K562 (cell line): ENCODE measurements at regions not wholly inside any gene's neighbourhood (a gene's known extent, or its start where the extent isn't known, plus 50 kb on each side); places are given as distances from the start of the nearest gene placed in this dataset.

Experiments used
- POLR2AphosphoS5 ChIP-seq: IDR thresholded peaks from 2 replicates; pipeline ENCODE4 v1.6.1; 2011; ENCODE audit warnings: mild to moderate bottlenecking, low read depth, low read length, moderate library complexity; ENCODE audit not compliant: control insufficient read depth, insufficient read depth
- TF ChIP-seq, protein P1 (sequence below): fragments of 450-650 bp; formaldehyde crosslinking; IDR thresholded peaks from 2 replicates; pipeline ENCODE4 v1.4.0; 2022; ENCODE audit warnings: missing genetic modification characterization

DNA sequence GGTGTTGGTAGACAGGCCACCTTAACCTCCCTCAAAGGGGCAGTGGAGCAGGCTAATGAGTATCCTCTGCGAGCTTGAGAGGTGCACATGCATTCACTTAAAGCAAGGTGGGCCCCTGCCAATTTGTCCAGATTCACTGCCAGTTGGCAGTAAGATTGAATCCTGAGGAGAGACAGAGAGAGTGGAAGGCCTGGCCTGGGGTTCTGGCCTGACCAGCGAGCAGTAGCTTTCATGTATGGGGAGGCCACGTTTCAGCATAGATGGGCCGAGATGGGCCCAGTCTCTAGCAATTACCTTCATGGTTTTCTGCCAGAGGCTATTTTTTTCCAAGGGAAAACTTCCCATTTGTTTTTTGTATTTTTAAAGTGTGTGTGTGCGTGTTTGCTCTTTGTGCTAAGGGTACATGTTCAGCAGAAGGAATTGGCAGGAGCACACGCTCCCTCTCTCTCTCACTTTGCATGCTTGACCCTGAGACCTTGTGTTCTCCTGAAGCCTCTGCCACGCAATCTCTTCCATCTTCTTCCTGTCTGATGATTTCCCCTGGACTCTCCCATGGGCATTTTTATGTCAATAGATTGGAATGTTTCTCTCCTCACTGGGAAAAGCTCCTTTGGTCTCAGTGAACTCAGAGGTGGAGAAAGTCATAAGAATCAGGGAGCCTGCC is 215.8 kb upstream of the SFRP2 start:
- TF ChIP-seq POLR2AphosphoS5, result no peak
- TF ChIP-seq, protein P1, sequence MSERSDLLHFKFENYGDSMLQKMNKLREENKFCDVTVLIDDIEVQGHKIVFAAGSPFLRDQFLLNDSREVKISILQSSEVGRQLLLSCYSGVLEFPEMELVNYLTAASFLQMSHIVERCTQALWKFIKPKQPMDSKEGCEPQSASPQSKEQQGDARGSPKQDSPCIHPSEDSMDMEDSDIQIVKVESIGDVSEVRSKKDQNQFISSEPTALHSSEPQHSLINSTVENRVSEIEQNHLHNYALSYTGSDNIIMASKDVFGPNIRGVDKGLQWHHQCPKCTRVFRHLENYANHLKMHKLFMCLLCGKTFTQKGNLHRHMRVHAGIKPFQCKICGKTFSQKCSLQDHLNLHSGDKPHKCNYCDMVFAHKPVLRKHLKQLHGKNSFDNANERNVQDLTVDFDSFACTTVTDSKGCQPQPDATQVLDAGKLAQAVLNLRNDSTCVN, result no peak
